ENCODE measurements at regions not wholly inside any gene's neighbourhood (a gene's known extent, or its start where the extent isn't known, plus 50 kb on each side); places are given as distances from the start of the nearest gene placed in this dataset.

- H2AFZ ChIP-seq (ENCODE audit: low read depth, low read length, poor library complexity, severe bottlenecking): no peak overlapping the region
- ChIA-PET POLR2A (no interaction called here), RAD21 (ENCODE audit: low non-redundant PET in 1 of 2, low total read pairs in 2 of 2, uncharacterized antibody in 2 of 2, unreplicated experiment in 2 of 2) (no interaction called here), CTCF (no interaction called here)
- no peak overlapping the region for H3K9ac ChIP-seq (ENCODE audit: low read length)
- ATAC-seq: no peak
- H3K9me2 ChIP-seq (ENCODE audit: insufficient read depth): no peaks in the 10 kb centered on the region
- H3K9me3 ChIP-seq (ENCODE audit: control insufficient read depth in 1 of 2, insufficient read depth in 1 of 2, low read depth in 1 of 2, low read length in 2 of 2): no peaks in the 10 kb centered on the region
- H3K4me1 ChIP-seq (ENCODE audit: control insufficient read depth in 1 of 2, insufficient read depth in 2 of 2, low read length in 2 of 2): no peaks in the 10 kb centered on the region
- no TSS peak for BruUV-seq (replicated peaks)
- no peaks in the 10 kb centered on the region for H3K36me3 ChIP-seq (ENCODE audit: control insufficient read depth in 1 of 2, insufficient read depth in 2 of 2, low read length in 2 of 2)
- no peaks in the 10 kb centered on the region for H3K27me3 ChIP-seq (ENCODE audit: insufficient read depth, low read length)
- H3K4me2 ChIP-seq (ENCODE audit: low read length): no peak overlapping the region
- no peak for DNase-seq (ENCODE audit: low read depth, low spot score)
- no peak overlapping the region for H3K4me3 ChIP-seq (replicated peaks in 1 of 2; ENCODE audit: low read depth in 1 of 2, low read length in 2 of 2)
- H3K27ac ChIP-seq (ENCODE audit: low read depth, low read length): no peak overlapping the region
- no peaks in the 10 kb centered on the region for H3K79me2 ChIP-seq (ENCODE audit: insufficient read depth, low read length)
- H4K20me1 ChIP-seq (ENCODE audit: insufficient read depth): no peaks in the 10 kb centered on the region
- intact Hi-C loops (cut with micrococcal nuclease): no loop called here
- no peak for TF ChIP-seq CEBPB (IDR thresholded peaks at IDR 0.05; ENCODE audit: low read depth)
- TF ChIP-seq, protein P1, sequence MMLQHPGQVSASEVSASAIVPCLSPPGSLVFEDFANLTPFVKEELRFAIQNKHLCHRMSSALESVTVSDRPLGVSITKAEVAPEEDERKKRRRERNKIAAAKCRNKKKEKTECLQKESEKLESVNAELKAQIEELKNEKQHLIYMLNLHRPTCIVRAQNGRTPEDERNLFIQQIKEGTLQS (IDR thresholded peaks at IDR 0.05): no peak
These were observed 312.5 kb upstream of the PDE3A start for GRCh38 chr12:20055856-20056255.

- intact Hi-C loops (cut with micrococcal nuclease): no loop called here
- ChIA-PET CTCF (no interaction called here), RAD21 (ENCODE audit: low non-redundant PET in 1 of 2, low total read pairs in 2 of 2, uncharacterized antibody in 2 of 2, unreplicated experiment in 2 of 2) (no interaction called here), POLR2A (no interaction called here)
- Histone ChIP-seq H3K79me2 (ENCODE audit: insufficient read depth, low read length) (no peaks in the 10 kb centered on the region), H3K27ac (ENCODE audit: low read depth, low read length) (no peak overlapping the region), H3K4me2 (ENCODE audit: low read length) (no peak overlapping the region), H2AFZ (ENCODE audit: low read depth, low read length, poor library complexity, severe bottlenecking) (no peak overlapping the region), H3K27me3 (ENCODE audit: insufficient read depth, low read length) (no peaks in the 10 kb centered on the region), H3K9me2 (ENCODE audit: insufficient read depth) (no peaks in the 10 kb centered on the region), H3K4me1 (ENCODE audit: control insufficient read depth in 1 of 2, insufficient read depth in 2 of 2, low read length in 2 of 2) (no peaks in the 10 kb centered on the region), H3K9ac (ENCODE audit: low read length) (no peak overlapping the region), H4K20me1 (ENCODE audit: insufficient read depth) (no peaks in the 10 kb centered on the region), H3K36me3 (ENCODE audit: control insufficient read depth in 1 of 2, insufficient read depth in 2 of 2, low read length in 2 of 2) (no peaks in the 10 kb centered on the region), H3K9me3 (ENCODE audit: control insufficient read depth in 1 of 2, insufficient read depth in 1 of 2, low read depth in 1 of 2, low read length in 2 of 2) (no peaks in the 10 kb centered on the region), H3K4me3 (replicated peaks in 1 of 2; ENCODE audit: low read depth in 1 of 2, low read length in 2 of 2) (no peak overlapping the region)
- no peak for TF ChIP-seq CEBPB (IDR thresholded peaks at IDR 0.05; ENCODE audit: low read depth)
- TF ChIP-seq RAD21 (IDR thresholded peaks at IDR 0.05; ENCODE audit: low read depth): no peak
- no peak for TF ChIP-seq EGR1 (IDR thresholded peaks at IDR 0.05; ENCODE audit: low read depth)
- no peak for TF ChIP-seq FOSL1 (IDR thresholded peaks at IDR 0.05; ENCODE audit: low read depth)
- TF ChIP-seq ELF1 (IDR thresholded peaks at IDR 0.05; ENCODE audit: borderline replicate concordance, low read depth): no peak
- TF ChIP-seq MAX (IDR thresholded peaks at IDR 0.05): no peak
- TF ChIP-seq, protein P1 (IDR thresholded peaks at IDR 0.05): no peak
- no TSS peak for BruUV-seq (replicated peaks)
- DNase-seq (ENCODE audit: low read depth, low spot score): no peak
- ATAC-seq: no peak
These were observed 310.9 kb upstream of the PDE3A start for GRCh38 chr12:20057398-20057797.
